ENCODE measurements at regions not wholly inside any gene's neighbourhood (a gene's known extent, or its start where the extent isn't known, plus 50 kb on each side); places are given as distances from the start of the nearest gene placed in this dataset.

DNA sequence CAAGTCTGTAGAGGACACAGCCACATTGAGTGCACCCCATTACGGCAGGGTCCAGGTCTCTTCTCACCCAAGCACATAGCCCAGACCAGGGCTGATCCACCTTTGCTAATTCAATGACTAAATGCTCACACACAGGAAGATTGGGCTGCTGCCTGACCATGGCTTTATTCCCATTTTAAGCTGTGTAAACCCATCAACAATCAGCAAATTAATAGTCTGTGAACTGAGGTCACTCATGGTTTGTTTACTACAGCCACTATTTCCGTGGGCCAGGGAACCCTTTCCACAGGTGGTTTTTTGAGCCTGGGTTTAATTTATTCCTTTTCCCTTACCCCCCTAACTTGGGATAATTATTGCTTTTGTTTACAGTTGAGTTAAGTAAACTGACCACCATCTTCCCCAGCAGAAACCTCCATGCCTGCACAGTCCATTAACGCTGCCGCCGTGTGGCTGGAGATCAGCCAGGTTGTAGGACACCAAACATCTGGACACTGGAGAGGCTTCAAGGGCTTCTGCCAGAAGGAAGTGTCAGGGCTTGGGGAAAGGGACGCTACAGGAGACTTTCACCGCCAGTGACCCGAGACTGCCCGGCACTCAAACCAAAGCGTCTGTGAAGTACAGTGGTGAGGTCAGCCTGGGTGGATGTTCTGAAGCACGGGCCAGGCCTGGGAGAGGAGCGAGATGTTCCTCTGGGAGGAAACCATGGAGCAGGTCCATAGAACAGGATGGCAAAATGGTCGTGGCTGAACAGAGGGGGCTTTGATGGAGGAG is 282.9 kb downstream of the DYSF start:
- TF ChIP-seq POLR2AphosphoS5 (IDR thresholded peaks at IDR 0.05; ENCODE audit: low read depth) (no peak), CTCF (conservative IDR thresholded peaks at IDR 0.05; ENCODE audit: low read depth in 2 of 2) (no peak), REST (IDR thresholded peaks at IDR 0.05; ENCODE audit: unreplicated experiment) (no peak), EZH2 (IDR thresholded peaks at IDR 0.05; ENCODE audit: low read depth, unreplicated experiment) (no peak), EZH2phosphoT487 (IDR thresholded peaks at IDR 0.05; ENCODE audit: unreplicated experiment) (no peak), CREB1 (CRISPR knock-in tag; IDR thresholded peaks at IDR 0.05; ENCODE audit: low read depth) (no peak), ZNF331 (CRISPR knock-in tag; IDR thresholded peaks at IDR 0.05; ENCODE audit: low read depth) (no peak), NANOG (IDR thresholded peaks at IDR 0.05; ENCODE audit: borderline replicate concordance) (no peak), ETS1 (IDR thresholded peaks at IDR 0.05) (no peak), STAT1 (IDR thresholded peaks at IDR 0.05; ENCODE audit: unreplicated experiment) (no peak), JUNB (IDR thresholded peaks at IDR 0.05; ENCODE audit: unreplicated experiment) (no peak), ZNF114 (CRISPR knock-in tag; IDR thresholded peaks at IDR 0.05) (no peak)
